Stimulated activated CD4-positive, alpha-beta T cell treated with anti-CD3 and anti-CD28 coated beads, Interleukin-4, amount 100 ng/mL, for 24 hours (primary cell): ENCODE measurements at regions not wholly inside any gene's neighbourhood (a gene's known extent, or its start where the extent isn't known, plus 50 kb on each side); places are given as distances from the start of the nearest gene placed in this dataset.
"Not testable (repeated sequence)": the region's sequence is repeated elsewhere in the genome, so short reads cannot be mapped to it uniquely, and the experiment has no call there.

Source experiments
- DNase-seq: peaks from one replicate; pipeline ENCODE4 v3.0.0-alpha.2; 2020

- no peak for DNase-seq
Measured at GRCh38 chr5:138647261-138647788, 72.1 kb upstream of the HSPA9 start.

GRCh38 chr5:138646671-138647070, 71.5 kb upstream of the HSPA9 start:
- no peak for DNase-seq

- DNase-seq, result no peak
Measured at GRCh38 chr5:138645778-138646575, 70.8 kb upstream of the HSPA9 start.

- DNase-seq, result no peak
Measured at GRCh38 chr5:138643040-138643791, 68.0 kb upstream of the HSPA9 start.

GRCh38 chr5:138641547-138642298, 66.5 kb upstream of the HSPA9 start:
- DNase-seq, result peak; percentile 86

GRCh38 chr5:138640646-138641254, 65.5 kb upstream of the HSPA9 start:
- no peak for DNase-seq

GRCh38 chr5:138640138-138640537, 64.9 kb upstream of the HSPA9 start:
- no peak for DNase-seq

- no peak for DNase-seq
Measured at GRCh38 chr5:138639326-138639725, 64.1 kb upstream of the HSPA9 start.

- no peak for DNase-seq
Measured at GRCh38 chr5:138637256-138637655, 62.1 kb upstream of the HSPA9 start.

- no peak for DNase-seq
Measured at GRCh38 chr5:138636398-138636944, 61.3 kb upstream of the HSPA9 start.

GRCh38 chr5:138635708-138636107, 60.5 kb upstream of the HSPA9 start:
- no peak for DNase-seq

GRCh38 chr5:138635265-138635664, 60.1 kb upstream of the HSPA9 start:
- DNase-seq, result no peak

- DNase-seq, result not testable (repeated sequence)
Measured at GRCh38 chr5:138634804-138635203, 59.6 kb upstream of the HSPA9 start.

GRCh38 chr5:138632900-138633489, 57.8 kb upstream of the HSPA9 start:
- no peak for DNase-seq

GRCh38 chr5:138631096-138631928, 56.1 kb upstream of the HSPA9 start:
- no peak for DNase-seq

GRCh38 chr5:138629392-138629791, 54.2 kb upstream of the HSPA9 start:
- DNase-seq, result no peak

- no peak for DNase-seq
Measured at GRCh38 chr5:138626333-138626944, 51.2 kb upstream of the HSPA9 start.

- no peak for DNase-seq
Measured at GRCh38 chr5:138625134-138625533, 49.9 kb upstream of the HSPA9 start.
